Islet precursor cell (in vitro differentiated cells): ENCODE measurements at regions not wholly inside any gene's neighbourhood (a gene's known extent, or its start where the extent isn't known, plus 50 kb on each side); places are given as distances from the start of the nearest gene placed in this dataset.
"Not testable (repeated sequence)": the region's sequence is repeated elsewhere in the genome, so short reads cannot be mapped to it uniquely, and the experiment has no call there.

ENCODE experiments used
- DNase-seq: peaks from one replicate; pipeline ENCODE4 v3.0.0-alpha.2; 2018

DNA sequence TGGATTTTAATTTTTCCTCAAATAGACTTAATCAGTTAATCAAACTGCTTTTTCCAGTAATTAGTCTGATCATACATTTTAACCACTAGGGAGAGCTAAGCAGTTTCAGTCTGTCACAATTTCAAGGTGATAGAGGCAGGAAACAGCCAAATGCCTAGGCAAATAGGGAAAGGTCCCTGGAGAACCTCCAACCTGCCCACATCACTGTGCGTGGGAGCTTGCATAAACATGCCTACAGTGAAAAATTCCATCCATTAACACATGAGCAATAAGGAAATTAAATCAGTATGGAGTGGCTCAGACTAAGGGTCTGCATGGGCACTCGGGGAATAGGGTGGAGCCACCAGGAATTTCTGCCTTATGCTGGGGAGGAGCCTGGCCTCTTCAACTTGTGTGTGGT is 74.6 kb downstream of the AASDHPPT start:
- DNase-seq = peak; percentile 54

DNA sequence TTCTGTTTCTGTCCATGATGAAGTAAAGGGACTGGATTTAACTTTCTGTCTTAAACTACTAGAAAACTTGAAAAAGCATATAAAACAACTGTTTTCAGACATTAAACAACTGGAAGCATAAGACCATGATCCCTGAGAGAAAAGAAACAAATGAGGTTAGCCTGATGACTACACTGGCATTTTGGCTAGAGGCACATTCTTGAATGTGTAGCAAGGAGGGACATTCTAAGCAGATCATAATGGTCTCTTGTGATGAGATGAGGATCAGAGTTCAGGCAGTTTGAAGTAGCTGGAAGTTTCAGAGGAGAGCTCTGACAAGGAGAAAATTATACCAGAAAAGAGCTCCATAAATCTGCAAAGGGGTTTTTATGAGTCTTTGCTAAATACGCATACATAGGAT is 75.4 kb downstream of the AASDHPPT start:
- no peak for DNase-seq

DNA sequence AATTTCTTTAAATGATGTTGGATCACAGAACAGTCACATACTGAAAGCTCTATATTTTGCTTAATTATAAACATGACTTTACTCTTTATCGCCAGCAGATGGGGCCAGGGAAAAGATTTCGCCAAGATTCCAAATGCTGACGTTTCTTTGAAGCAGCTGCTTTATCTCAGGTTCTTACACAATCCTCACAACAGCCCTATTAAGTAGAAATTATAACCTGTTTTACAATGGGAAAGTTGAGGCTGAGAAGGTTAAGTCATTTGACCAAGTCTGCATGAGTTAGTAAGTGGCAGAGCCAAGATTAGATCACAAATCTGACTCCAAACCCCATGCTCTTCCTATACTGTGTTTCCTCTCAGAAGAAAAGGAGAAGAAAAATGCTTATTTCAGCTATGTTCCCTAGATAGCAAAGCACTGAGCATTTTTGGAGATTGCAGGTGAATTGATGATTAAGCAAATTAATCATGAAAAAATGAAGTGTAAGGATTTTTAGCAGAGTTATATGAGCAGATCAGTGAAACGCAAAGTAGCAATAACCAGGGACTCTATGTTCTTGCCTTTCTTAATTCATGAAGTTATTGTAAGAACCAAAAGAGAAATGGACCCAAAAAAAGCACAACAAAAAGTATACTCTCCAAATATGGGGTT is 79.0 kb downstream of the AASDHPPT start:
- peak; percentile 55 for DNase-seq

DNA sequence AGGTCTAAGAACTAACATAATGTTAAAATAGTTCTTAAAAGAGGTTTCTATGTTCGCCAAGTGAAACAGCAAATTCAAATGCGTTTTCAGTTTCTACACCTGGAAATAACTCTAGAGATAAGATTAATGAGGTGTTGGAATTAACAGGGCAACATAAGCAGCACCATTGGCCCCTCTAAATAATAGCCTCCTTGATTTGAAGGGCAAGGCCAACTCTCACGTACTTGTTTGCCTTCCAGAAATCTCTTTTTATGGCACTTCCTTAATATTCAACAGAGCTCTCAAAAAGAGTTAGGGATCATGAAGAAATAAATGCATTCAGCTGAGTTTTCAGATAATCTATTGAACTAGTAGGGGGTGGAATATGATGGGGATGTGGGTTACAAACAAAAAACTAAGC is 80.9 kb downstream of the AASDHPPT start:
- DNase-seq = no peak

DNA sequence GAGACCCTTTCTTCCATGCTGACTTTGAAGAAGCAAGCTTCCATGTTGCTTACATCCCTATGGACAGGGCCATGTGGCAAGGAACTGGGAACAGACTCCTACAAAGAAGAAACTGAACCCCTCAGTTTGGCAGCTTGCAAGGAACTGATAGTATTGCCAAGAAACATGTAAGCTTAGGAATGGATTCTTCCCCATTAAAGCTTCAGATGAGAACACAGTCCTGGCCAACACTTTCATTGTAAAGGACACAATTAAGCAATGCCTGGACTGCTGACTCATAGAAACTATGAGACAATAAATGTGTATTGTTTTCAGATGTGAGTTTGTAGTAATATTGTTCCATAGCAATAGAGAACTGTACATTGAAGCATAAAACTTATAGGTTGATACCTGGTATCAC is 82.4 kb downstream of the AASDHPPT start:
- no peak for DNase-seq

DNA sequence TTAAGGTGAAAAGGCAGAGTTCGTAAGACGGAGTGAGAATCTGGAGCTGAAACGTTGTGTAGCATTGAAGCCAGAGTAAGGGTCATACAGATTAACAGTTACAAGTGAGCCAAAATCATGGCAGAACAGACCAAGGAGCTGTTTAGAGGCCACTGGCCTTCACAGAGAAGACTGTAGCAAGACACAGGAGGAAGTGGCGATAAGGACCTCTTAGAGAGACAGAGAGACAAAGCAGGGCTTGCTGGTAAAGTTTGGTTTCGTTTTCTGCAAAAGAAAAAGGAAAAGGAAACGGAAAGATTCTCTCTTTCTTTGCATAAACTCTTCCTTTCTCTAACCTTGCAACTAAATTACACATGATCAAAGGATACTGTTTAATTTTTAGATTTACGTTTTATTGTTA is 83.0 kb downstream of the AASDHPPT start:
- no peak for DNase-seq

DNA sequence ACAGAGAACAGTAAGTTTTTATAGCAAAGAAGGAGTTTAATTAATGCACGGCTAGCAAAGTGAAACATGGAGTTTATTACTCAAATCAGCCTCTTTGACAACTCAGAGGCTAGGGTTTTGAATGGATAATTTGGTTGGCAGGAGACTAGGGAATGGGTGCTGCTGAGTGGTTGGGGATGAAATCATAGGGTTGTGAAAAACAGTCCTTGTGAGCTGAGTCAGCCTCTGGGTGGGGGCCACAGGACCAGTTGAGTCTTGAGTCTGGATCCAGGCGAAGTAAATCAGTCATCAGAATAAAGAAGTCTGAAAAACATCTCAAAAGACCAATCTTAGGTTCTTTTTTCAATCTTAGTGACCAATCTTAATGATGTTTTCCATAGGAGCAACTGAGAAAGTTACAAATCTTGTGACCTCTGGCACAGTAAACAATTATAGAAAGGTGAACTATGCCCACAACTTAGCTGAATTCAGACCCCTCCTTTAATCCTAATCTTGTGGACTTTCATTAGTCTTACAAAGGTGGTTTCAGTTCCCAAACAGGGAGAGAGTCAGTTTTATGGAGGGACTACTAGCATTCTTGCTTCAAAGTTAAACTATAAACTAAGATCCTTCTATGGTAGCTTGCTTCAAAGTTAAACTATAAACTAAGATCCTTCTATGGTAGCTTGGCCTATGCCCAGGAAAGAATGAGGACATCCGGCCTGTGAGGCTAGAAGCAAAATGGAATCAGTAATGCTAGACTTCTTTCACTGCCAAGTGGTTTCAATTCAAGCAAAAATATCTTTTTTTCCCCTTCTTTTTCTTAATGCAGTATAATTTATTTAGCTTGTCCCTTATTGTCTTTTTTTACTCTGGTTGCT is 84.5 kb downstream of the AASDHPPT start:
- no peak for DNase-seq

DNA sequence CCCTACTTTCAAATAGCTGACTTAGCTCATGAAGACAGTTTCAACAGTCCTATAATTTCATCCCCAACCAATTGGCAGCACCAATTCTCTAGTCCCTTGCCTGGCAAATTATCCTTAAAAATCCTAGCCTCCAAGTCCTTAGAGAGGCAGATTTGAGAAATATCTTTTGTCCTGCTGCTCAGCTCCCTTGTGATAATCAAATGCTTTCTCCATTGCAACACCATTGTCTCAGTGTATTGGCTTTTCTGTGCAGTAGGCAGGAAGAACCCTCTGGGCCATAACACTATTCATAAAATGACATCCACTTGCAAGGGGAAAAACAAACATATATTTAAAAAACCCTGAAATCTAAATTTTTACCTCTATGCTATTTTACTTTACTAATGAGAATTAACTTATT is 89.6 kb downstream of the AASDHPPT start:
- DNase-seq = no peak

DNA sequence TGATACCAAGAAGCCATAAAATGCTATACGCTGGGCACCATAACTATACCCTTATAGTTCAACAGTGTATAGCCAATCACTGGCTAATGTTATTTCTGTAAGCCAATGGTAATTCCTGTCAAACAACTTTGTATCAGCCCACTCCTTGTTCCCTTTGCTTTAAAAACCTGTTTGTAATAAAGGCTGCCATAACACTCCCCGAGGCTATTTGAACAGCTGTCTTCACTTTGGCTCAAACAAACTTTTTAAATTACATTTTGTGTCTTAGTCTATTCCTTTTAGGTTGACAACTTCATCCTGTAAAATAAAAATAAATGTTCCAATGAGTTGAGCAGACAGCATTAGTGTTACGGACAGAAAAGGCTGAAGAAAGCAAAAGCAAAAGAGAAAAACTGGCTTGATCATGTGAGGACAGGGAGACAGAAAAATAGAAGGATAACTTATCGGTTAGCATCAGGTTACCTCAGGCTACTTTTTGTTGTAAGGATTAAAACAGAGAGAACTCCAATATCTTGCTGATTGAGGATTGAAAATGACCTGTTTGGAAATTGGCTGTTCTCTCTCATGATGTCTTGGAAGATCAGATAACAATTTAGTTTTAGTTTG is 95.0 kb downstream of the AASDHPPT start:
- no peak for DNase-seq

DNA sequence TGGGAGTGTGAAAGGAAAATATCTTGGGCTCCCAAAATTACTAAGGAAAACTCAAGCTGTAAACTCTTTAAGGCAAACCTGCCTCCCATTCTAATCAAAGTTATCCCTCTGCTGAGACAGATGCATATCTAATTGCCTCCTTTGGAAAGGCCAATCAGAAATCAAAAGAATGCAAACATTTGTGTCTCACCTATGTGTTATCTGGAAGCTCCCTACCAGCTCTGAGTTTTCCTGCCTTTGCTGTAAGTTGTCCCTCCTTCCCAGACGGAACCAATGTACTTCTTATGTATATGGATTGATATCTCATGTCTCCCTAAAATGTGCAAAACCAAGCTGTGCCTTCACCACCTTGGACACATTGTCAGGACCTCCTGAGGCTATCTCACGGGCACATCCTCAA is 95.8 kb downstream of the AASDHPPT start:
- no peak for DNase-seq

DNA sequence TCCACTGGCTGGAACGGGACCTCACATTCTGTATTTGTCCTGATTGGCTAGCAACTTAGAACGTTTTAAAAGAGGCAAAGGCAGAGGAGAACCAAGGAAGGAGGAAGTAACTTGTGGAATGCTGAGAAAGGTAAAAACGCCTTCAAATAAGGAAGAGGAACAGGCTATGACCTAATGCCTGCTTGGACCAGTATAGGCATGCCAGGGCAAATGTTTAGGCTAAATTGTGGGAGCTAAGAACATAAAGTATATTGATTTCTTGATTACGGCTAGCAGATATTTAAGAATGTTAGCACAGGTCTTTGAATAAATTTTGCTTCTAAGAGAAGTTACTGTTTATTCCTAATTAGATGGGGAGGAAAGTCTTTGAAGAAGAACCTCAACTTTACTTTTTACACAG is 96.5 kb downstream of the AASDHPPT start:
- DNase-seq = not testable (repeated sequence)

DNA sequence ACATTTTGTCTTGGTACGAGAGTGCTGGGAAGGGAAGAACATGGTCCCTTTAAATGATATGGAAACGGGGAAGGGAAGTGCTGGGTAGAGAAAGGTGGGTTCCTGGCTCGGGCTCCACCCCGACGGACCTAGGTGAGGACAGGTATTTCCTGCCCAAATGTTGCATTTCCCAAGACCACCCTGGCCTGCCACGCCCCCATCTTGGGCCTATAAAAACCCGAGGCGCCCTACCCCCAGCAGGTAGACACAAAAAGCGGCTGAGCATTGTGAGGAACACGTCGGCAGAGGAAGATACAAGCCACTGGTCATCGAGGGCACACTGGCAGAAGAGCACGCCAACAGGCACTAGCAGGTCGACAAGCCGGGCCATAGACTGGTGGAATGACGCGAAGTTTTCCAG is 99.4 kb downstream of the AASDHPPT start:
- no peak for DNase-seq

DNA sequence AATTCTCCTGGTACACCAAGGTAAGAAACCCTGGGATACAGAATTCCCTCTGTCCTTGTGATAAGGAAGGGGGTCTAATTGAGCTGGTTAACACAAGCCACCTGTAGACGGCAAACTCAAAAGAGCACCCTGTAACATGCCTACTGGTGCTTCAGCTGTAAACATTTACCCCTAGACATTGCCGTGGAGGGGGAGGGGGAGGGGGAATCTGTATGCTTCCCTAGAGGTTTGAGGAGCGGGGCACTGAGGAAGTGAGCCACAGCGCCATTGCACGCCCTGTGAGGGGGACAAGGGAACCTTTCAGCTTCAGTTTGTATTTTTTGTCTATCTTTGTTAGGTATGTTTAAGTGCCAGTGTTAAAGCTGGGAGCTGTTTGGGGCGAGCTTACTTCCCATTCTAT is 99.8 kb downstream of the AASDHPPT start:
- DNase-seq = no peak

DNA sequence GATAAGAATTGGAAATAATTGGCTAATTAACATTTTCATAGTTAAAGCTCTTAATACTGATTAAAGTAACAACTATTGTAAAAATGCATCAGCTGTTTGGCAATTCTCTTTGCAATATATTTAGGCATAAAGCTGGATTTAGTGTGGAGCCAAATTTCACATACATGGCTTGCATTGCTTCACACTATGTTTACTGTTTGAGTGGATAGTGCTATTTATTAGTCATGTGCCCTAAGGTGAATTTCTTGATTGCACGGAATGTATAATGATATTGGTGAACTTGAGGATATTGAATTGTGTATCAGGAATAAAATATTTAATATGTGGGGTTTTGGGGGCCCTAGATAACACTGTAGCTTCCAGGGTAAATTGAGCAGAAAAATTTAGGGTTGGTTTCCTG is 100.9 kb downstream of the AASDHPPT start:
- no peak for DNase-seq

DNA sequence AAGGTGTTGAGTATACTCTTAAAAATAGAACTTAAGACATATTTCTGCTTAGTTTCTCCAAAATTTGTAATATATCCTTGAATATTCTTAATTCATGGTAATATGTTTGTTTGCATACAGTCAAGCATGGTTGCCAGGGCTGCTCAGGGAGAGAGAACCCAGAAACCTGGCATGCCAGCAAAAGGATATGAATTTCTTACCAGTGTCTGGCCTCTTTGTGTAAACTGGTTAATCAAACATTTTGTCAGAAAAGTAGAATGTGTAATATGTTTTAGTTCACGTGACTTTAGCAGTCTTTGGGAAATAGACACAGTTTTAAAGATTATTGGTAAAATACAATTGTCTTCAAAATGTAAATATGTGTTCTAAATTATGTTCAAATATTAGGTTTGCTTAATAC is 101.6 kb downstream of the AASDHPPT start:
- no peak for DNase-seq

DNA sequence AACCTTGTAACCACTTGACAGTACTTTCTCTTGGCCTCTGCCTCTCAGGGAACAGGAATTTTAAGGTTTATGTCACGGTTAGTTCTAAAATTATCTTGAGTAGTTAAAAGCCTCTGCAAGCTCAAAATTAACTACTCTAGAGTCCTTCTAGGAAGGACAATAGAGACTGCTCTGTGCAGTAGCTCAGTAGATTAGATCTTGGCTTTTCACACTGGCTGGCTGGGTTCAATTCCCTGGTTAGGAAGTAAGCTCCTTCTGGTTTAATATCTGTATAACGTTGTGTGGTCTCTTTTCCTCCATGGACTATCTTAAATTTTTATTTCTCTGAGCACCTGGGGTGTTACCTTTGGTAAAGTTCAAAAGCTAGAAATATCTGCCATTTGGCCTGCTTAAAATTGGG is 109.2 kb downstream of the AASDHPPT start:
- no peak for DNase-seq

DNA sequence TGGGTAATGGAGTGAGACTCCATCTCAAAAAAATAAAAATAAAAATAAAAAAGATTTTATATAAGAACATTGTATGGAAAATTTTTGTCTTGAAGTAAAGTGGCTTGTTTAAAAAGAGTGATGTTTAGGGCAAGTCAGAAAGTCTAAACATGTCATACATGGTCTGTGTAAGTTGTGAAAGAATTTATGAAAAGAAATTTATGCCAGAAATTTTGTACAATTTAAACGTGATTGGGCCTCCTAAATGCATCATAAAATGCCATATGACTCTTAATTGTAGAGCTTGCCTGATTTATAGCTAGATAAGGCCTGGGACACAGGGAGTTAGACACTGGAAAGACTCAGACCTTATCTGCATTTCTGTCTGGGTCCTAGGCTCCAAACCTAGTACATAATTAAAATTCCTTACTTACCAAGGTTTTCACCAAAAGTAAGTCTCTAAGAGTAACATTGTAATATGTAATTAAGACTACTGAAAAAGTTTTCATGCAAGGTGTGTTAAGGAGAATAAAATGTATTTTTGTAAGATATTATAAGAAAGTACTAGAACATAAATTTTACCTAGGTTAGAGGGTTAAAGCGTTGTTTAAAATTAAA is 110.5 kb downstream of the AASDHPPT start:
- DNase-seq = no peak

DNA sequence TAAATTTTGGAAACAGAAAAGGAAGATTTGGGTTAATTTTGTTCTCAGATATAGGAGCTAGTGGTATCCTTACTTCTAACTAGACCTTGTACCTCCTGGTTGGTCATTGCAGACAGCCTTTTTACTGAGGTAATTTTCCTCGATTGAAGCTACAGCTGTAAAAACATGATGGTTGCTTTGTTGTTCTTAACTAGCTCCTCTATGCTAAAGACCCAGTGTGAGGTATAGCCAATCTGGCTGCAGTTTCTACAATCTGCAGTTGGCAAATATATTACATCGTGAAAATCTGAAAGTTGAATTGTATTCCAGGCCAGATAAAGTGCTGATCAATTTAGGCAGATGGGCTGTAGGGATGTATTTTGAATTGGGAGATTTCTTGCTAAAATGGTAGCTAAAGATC is 116.5 kb downstream of the AASDHPPT start:
- DNase-seq = no peak

DNA sequence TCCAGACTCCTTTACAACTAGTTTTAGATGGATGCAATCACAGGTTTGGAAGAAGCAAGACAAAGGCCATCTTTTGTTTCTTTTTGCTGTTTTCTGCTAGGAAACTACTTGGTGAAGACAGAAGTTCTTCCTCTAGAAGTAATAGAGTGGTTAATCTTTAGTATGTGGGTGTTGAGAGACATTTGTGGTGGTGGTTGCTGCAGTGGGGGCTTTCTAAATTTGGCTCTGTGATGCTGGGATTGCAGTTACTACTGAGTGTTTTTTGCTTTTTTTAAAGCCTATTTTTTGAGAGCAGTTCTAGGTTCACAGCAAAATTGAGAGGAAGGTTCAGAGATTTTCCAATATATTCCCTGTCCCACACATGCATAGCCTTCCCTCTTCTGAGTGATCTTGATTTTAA is 120.0 kb downstream of the AASDHPPT start:
- DNase-seq = no peak

DNA sequence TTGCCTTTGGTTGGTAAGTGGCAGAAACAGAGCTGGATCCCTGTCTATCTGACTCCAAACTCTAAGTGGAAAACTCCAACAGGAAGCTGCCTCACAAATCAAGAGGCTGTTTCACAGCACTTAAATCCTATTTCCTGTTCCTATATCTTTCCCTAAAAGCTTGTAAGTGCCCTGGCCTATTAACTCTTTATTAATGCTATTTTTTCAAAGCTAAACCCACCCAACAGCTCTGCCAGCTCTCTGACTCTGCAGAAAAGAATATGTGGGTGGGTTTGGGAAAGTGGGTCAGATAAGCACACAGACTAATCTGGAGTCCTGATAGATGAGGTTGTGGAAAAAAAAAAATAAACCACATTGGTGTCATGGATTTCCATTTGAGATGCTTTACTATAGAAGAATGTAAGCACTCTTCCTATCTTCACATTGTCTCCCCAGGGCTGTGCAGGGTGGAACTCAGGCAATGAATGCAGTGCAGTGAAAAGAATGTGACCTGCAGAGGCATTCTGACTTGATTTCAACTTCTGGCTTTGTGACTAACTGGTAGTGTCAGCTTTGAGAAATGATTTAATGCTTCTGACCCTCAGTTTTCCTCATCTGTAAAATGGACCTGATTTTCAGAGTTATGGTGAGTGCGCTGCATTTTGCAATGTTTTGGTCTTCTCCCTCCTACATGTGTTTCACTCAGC is 125.6 kb downstream of the AASDHPPT start:
- peak; percentile 54 for DNase-seq

DNA sequence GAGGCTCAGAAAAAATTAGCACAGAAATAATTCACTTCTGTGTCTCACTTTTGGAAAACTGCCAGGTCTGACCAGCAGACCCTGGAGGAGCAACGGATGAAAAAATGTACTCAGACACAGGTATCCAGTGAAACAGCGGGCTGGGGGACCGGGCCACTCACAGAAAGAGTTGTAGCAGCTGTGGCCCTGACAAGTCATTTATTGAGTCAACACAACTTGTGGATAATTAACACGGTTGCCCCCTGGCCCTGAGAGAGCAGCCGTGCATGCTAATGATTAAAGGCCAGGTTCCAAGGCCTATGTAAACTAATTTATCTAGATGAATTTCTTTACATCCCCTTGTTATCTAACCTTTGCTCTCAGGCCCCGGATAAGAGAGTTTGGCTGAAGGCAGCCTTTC is 131.3 kb downstream of the AASDHPPT start:
- DNase-seq = no peak

DNA sequence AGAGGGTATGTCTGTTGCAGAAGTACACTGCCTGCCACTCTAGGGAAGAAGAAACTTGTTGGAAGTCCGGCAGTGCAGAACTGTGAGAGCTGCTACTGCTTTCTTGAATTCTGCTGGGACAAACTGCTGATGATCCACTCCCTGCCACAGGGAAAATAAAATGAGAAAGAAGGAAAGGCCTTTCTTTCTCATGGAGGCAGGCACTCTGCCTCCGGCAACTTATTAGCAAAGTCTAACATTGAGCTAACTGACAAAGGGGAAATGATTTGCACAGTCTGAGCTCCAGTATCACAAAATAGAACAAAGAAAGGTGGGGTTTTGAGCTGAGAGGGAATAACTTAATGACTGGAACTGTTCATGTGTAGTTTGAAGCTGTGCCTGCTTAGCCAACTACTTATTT is 134.6 kb downstream of the AASDHPPT start:
- no peak for DNase-seq

DNA sequence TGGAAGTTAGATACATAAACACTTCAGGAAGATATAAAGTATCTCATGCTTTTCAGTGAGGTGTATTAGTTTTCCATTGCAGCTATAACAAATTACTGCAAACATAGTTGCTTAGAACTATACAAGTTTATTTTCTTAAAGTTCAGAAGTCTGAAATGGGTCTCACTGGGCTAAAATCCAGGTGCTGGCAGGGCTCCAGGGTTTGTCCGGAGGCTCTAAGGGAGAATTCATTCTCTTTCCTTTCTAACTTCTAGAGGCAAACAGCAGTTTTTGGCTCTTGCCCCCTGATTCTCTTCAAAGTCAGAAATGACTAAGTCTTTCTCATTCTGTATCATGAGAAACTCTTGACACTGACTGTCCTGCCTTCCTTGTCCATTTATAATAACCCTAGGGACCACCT is 138.8 kb downstream of the AASDHPPT start:
- no peak for DNase-seq
